IMR-90 (cell line): ENCODE measurements at regions not wholly inside any gene's neighbourhood (a gene's known extent, or its start where the extent isn't known, plus 50 kb on each side); places are given as distances from the start of the nearest gene placed in this dataset.

Experiments used
- BHLHE40 ChIP-seq: fragments of 150-350 bp; IDR thresholded peaks from 2 replicates; pipeline ENCODE4 v1.6.1; 2016; ENCODE audit warnings: mild to moderate bottlenecking, low read depth, low read length
- CEBPB ChIP-seq: IDR thresholded peaks from 2 replicates; pipeline ENCODE4 v1.6.1; 2012; ENCODE audit warnings: low read depth, low read length, improper control_type of control experiment
- CHD1 ChIP-seq: IDR thresholded peaks from 2 replicates; pipeline ENCODE4 v1.6.1; 2012; ENCODE audit warnings: low read depth, low read length, improper control_type of control experiment
- CTCF ChIP-seq: conservative IDR thresholded peaks from 2 replicates; pipeline ENCODE4 v1.5.1; 2012; ENCODE audit warnings: mild to moderate bottlenecking, low read depth, low read length, improper control_type of control experiment
- ELK1 ChIP-seq: fragments of 150-350 bp; IDR thresholded peaks from 2 replicates; pipeline ENCODE4 v1.6.1; 2016; ENCODE audit warnings: low read depth, mild to moderate bottlenecking, low read length, moderate library complexity, borderline replicate concordance
- FOS ChIP-seq: fragments of 150-350 bp; IDR thresholded peaks from 2 replicates; pipeline ENCODE4 v1.6.1; 2016; ENCODE audit warnings: low read depth, low read length
- MXI1 ChIP-seq: IDR thresholded peaks from 2 replicates; pipeline ENCODE4 v1.6.1; 2012; ENCODE audit warnings: low read depth, mild to moderate bottlenecking, low read length, moderate library complexity, borderline replicate concordance
- POLR2A ChIP-seq: IDR thresholded peaks from 2 replicates; pipeline ENCODE4 v1.6.1; 2012; ENCODE audit warnings: mild to moderate bottlenecking, low read depth, low read length
- RAD21 ChIP-seq: IDR thresholded peaks from 2 replicates; pipeline ENCODE4 v1.6.1; 2012; ENCODE audit warnings: low read length, improper control_type of control experiment
- RCOR1 ChIP-seq: IDR thresholded peaks from 2 replicates; pipeline ENCODE4 v1.6.1; 2012; ENCODE audit warnings: mild to moderate bottlenecking, low read length, improper control_type of control experiment; ENCODE audit not compliant: insufficient replicate concordance
- RFX5 ChIP-seq: IDR thresholded peaks from 2 replicates; pipeline ENCODE4 v1.8.0; 2012; ENCODE audit warnings: low read depth, mild to moderate bottlenecking, low read length, moderate library complexity
- SMC3 ChIP-seq: fragments of 150-350 bp; IDR thresholded peaks from 2 replicates; pipeline ENCODE4 v1.6.1; 2016; ENCODE audit warnings: low read depth, mild to moderate bottlenecking, antibody characterized with exemption, low read length, moderate library complexity

- no peak for TF ChIP-seq CEBPB
- no peak for TF ChIP-seq FOS
- no peak for TF ChIP-seq CHD1
- TF ChIP-seq CTCF: no peak
- TF ChIP-seq POLR2A: no peak
- TF ChIP-seq MXI1: no peak
- TF ChIP-seq SMC3: no peak
- no peak for TF ChIP-seq RCOR1
- no peak for TF ChIP-seq RFX5
- TF ChIP-seq BHLHE40: no peak
- no peak for TF ChIP-seq RAD21
- TF ChIP-seq ELK1: no peak
These were observed 404.2 kb downstream of the COG6 start for GRCh38 chr13:40059540-40060232.
